ENCODE measurements at regions not wholly inside any gene's neighbourhood (a gene's known extent, or its start where the extent isn't known, plus 50 kb on each side); places are given as distances from the start of the nearest gene placed in this dataset.

DNA sequence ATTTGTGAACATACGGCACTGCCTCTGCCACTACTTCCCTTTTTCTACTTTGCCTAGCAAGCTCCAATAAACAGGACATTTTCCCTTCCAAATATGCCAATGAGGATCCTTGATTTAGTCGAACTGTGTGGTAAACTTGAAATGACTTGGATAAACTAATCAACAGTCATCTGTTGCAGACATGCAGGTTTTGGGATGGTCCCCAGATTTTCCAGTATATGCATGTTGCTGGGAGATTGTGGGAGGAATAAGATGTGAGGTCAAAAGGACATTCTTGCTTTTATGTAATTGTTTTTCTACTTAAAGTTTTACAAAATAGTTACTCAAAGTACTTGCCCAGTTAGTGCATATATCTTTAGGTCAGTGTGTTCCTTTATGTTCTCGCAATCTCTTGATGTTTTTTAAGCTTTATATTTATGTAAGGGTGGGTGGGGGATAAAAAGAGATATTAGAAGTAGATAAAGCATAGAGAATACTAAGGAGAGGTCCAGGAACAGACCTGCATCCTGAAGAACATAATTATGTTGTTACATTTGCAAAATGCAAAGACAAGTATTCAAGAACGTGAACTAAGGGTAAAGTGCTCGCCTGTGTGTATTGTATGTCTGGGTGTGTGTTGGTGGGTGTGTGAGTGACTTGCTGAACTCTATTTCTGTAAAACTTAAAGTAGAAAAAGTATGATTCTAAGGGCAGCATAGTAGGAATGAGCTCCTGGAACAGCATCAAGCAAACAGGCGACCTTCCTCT, 88.4 kb upstream of the OXGR1 start:
- H3K4me3 ChIP-seq (ENCODE audit: low read depth, low read length): no peak overlapping the region
- H3K9me3 ChIP-seq (ENCODE audit: control insufficient read depth, insufficient read depth, low read depth, low read length): no peaks in the 10 kb centered on the region
- no peak overlapping the region for H3K27ac ChIP-seq (ENCODE audit: low read depth, low read length)
- H3K27me3 ChIP-seq (ENCODE audit: control insufficient read depth, insufficient read depth, low read length): no peaks in the 10 kb centered on the region
- no peaks in the 10 kb centered on the region for H3K36me3 ChIP-seq (ENCODE audit: control insufficient read depth, insufficient read depth, low read length)
- no peaks in the 10 kb centered on the region for H3K4me1 ChIP-seq (ENCODE audit: control insufficient read depth, insufficient read depth, low read length)
- H3K9ac ChIP-seq (ENCODE audit: low read length): no peak overlapping the region

- Histone ChIP-seq H3K4me1 (ENCODE audit: control insufficient read depth, insufficient read depth, low read length) (no peaks in the 10 kb centered on the region), H3K27ac (ENCODE audit: low read depth, low read length) (no peak overlapping the region), H3K9me3 (ENCODE audit: control insufficient read depth, insufficient read depth, low read depth, low read length) (no peaks in the 10 kb centered on the region), H3K9ac (ENCODE audit: low read length) (no peak overlapping the region), H3K4me3 (ENCODE audit: low read depth, low read length) (no peak overlapping the region), H3K36me3 (ENCODE audit: control insufficient read depth, insufficient read depth, low read length) (no peaks in the 10 kb centered on the region), H3K27me3 (ENCODE audit: control insufficient read depth, insufficient read depth, low read length) (no peaks in the 10 kb centered on the region)
These were observed 96.9 kb upstream of the OXGR1 start for GRCh38 chr13:97091196-97091595.

- Histone ChIP-seq H3K9ac (ENCODE audit: low read length) (no peak overlapping the region), H3K27ac (ENCODE audit: low read depth, low read length) (no peak overlapping the region), H3K9me3 (ENCODE audit: control insufficient read depth, insufficient read depth, low read depth, low read length) (no peaks in the 10 kb centered on the region), H3K36me3 (ENCODE audit: control insufficient read depth, insufficient read depth, low read length) (no peaks in the 10 kb centered on the region), H3K27me3 (ENCODE audit: control insufficient read depth, insufficient read depth, low read length) (no peaks in the 10 kb centered on the region; the same call in 1 of the 2 replicates), H3K4me3 (ENCODE audit: low read depth, low read length) (no peak overlapping the region), H3K4me1 (ENCODE audit: control insufficient read depth, insufficient read depth, low read length) (no peaks in the 10 kb centered on the region)
These were observed 106.5 kb upstream of the OXGR1 start for GRCh38 chr13:97100821-97101220.

- Histone ChIP-seq H3K9ac (ENCODE audit: low read length) (no peak overlapping the region), H3K4me1 (ENCODE audit: control insufficient read depth, insufficient read depth, low read length) (no peaks in the 10 kb centered on the region), H3K27me3 (ENCODE audit: control insufficient read depth, insufficient read depth, low read length) (no peaks in the 10 kb centered on the region; the same call in 1 of the 2 replicates), H3K36me3 (ENCODE audit: control insufficient read depth, insufficient read depth, low read length) (no peaks in the 10 kb centered on the region), H3K27ac (ENCODE audit: low read depth, low read length) (no peak overlapping the region), H3K4me3 (ENCODE audit: low read depth, low read length) (no peak overlapping the region), H3K9me3 (ENCODE audit: control insufficient read depth, insufficient read depth, low read depth, low read length) (no peaks in the 10 kb centered on the region)
These were observed 107.8 kb upstream of the OXGR1 start for GRCh38 chr13:97101912-97102708.

- H3K9ac ChIP-seq (ENCODE audit: low read length): no peak overlapping the region
- H3K4me3 ChIP-seq (ENCODE audit: low read depth, low read length): no peak overlapping the region
- H3K27ac ChIP-seq (ENCODE audit: low read depth, low read length): no peak overlapping the region
- peaks cover 18% of the 10 kb centered on the region for H3K27me3 ChIP-seq (ENCODE audit: control insufficient read depth, insufficient read depth, low read length)
- no peaks in the 10 kb centered on the region for H3K9me3 ChIP-seq (ENCODE audit: control insufficient read depth, insufficient read depth, low read depth, low read length)
- no peaks in the 10 kb centered on the region for H3K36me3 ChIP-seq (ENCODE audit: control insufficient read depth, insufficient read depth, low read length)
- peaks cover 11% of the 10 kb centered on the region; the same call in 1 of the 2 replicates for H3K4me1 ChIP-seq (ENCODE audit: control insufficient read depth, insufficient read depth, low read length)
These were observed 112.0 kb upstream of the OXGR1 start for GRCh38 chr13:97106323-97106722.

GRCh38 chr13:97107815-97108529, 113.7 kb upstream of the OXGR1 start:
- H3K4me1 ChIP-seq (ENCODE audit: control insufficient read depth, insufficient read depth, low read length): peaks cover 11% of the 10 kb centered on the region; the same call in 1 of the 2 replicates
- no peak overlapping the region for H3K9ac ChIP-seq (ENCODE audit: low read length)
- no peaks in the 10 kb centered on the region for H3K36me3 ChIP-seq (ENCODE audit: control insufficient read depth, insufficient read depth, low read length)
- H3K27ac ChIP-seq (ENCODE audit: low read depth, low read length): no peak overlapping the region
- H3K27me3 ChIP-seq (ENCODE audit: control insufficient read depth, insufficient read depth, low read length): peaks cover 18% of the 10 kb centered on the region
- no peak overlapping the region for H3K4me3 ChIP-seq (ENCODE audit: low read depth, low read length)
- H3K9me3 ChIP-seq (ENCODE audit: control insufficient read depth, insufficient read depth, low read depth, low read length): no peaks in the 10 kb centered on the region

- Histone ChIP-seq H3K9me3 (ENCODE audit: control insufficient read depth, insufficient read depth, low read depth, low read length) (no peaks in the 10 kb centered on the region), H3K27ac (ENCODE audit: low read depth, low read length) (no peak overlapping the region), H3K4me1 (ENCODE audit: control insufficient read depth, insufficient read depth, low read length) (peaks cover 11% of the 10 kb centered on the region; the same call in 1 of the 2 replicates), H3K27me3 (ENCODE audit: control insufficient read depth, insufficient read depth, low read length) (peaks cover 18% of the 10 kb centered on the region), H3K4me3 (ENCODE audit: low read depth, low read length) (no peak overlapping the region), H3K36me3 (ENCODE audit: control insufficient read depth, insufficient read depth, low read length) (no peaks in the 10 kb centered on the region), H3K9ac (ENCODE audit: low read length) (no peak overlapping the region)
These were observed 113.6 kb upstream of the MBNL2 start for GRCh38 chr13:97108530-97108900.

DNA sequence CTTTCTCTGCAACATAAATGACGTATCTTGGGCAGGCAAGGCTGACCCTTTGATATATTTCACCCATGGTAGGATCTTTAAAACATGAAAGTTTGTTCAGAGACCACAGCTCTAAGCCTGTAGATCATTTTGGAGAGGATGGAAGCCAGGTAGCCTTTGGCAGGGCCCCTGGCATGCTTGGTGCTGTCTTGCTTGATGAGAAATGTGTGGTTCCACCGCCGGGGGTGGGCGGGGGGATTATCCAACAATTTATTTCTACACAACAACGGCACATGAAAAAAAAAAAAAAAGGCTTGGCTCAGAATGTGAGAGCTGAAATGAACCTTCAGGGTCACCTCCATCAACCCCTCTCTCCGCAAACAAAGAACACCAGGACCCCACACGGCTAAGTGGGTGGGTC, 112.9 kb upstream of the MBNL2 start:
- no peak overlapping the region for H3K9ac ChIP-seq (ENCODE audit: low read length)
- no peak overlapping the region for H3K27ac ChIP-seq (ENCODE audit: low read depth, low read length)

GRCh38 chr13:97109841-97110492, 112.2 kb upstream of the MBNL2 start:
- Histone ChIP-seq H3K9me3 (ENCODE audit: control insufficient read depth, insufficient read depth, low read depth, low read length) (no peaks in the 10 kb centered on the region), H3K27ac (ENCODE audit: low read depth, low read length) (no peak overlapping the region), H3K36me3 (ENCODE audit: control insufficient read depth, insufficient read depth, low read length) (no peaks in the 10 kb centered on the region), H3K4me3 (ENCODE audit: low read depth, low read length) (peak overlapping the region; percentile 29; the same call in 1 of the 2 replicates), H3K27me3 (ENCODE audit: control insufficient read depth, insufficient read depth, low read length) (peaks cover 18% of the 10 kb centered on the region), H3K9ac (ENCODE audit: low read length) (no peak overlapping the region), H3K4me1 (ENCODE audit: control insufficient read depth, insufficient read depth, low read length) (peaks cover 11% of the 10 kb centered on the region; the same call in 1 of the 2 replicates)

More for the DNA sequence above, 112.9 kb upstream of the MBNL2 start:
- peaks cover 11% of the 10 kb centered on the region; the same call in 1 of the 2 replicates for H3K4me1 ChIP-seq (ENCODE audit: control insufficient read depth, insufficient read depth, low read length)
- H3K4me3 ChIP-seq (ENCODE audit: low read depth, low read length): no peak overlapping the region
- peaks cover 18% of the 10 kb centered on the region for H3K27me3 ChIP-seq (ENCODE audit: control insufficient read depth, insufficient read depth, low read length)
- H3K9me3 ChIP-seq (ENCODE audit: control insufficient read depth, insufficient read depth, low read depth, low read length): no peaks in the 10 kb centered on the region
- no peaks in the 10 kb centered on the region for H3K36me3 ChIP-seq (ENCODE audit: control insufficient read depth, insufficient read depth, low read length)

- H3K4me1 ChIP-seq (ENCODE audit: control insufficient read depth, insufficient read depth, low read length): peaks cover 16% of the 10 kb centered on the region; the same call in 1 of the 2 replicates
- peaks cover 22% of the 10 kb centered on the region for H3K27me3 ChIP-seq (ENCODE audit: control insufficient read depth, insufficient read depth, low read length)
- no peak overlapping the region for H3K4me3 ChIP-seq (ENCODE audit: low read depth, low read length)
- no peak overlapping the region for H3K27ac ChIP-seq (ENCODE audit: low read depth, low read length)
- no peaks in the 10 kb centered on the region for H3K36me3 ChIP-seq (ENCODE audit: control insufficient read depth, insufficient read depth, low read length)
- no peaks in the 10 kb centered on the region for H3K9me3 ChIP-seq (ENCODE audit: control insufficient read depth, insufficient read depth, low read depth, low read length)
- H3K9ac ChIP-seq (ENCODE audit: low read length): no peak overlapping the region
These were observed 111.2 kb upstream of the MBNL2 start for GRCh38 chr13:97110936-97111335.
